ENCODE measurements at regions not wholly inside any gene's neighbourhood (a gene's known extent, or its start where the extent isn't known, plus 50 kb on each side); places are given as distances from the start of the nearest gene placed in this dataset.

GRCh38 chr9:1702701-1703100, 312.4 kb upstream of the SMARCA2 start:
- FAIRE-seq: no peak
- dilution Hi-C loops (cut with MboI; ENCODE audit: extremely low pct_ligation_motif_present, low sequenced_read_pairs): no loop called here
- CTCF ChIA-PET: no interaction called here

More at GRCh38 chr9:1702701-1703100, 312.4 kb upstream of the SMARCA2 start:
- Histone ChIP-seq H3K4me2 (ENCODE audit: insufficient read depth, low read length) (no peak overlapping the region), H3K79me2 (ENCODE audit: control insufficient read depth, insufficient read depth, low read length) (no peaks in the 10 kb centered on the region), H3K36me3 (ENCODE audit: control insufficient read depth in 2 of 2, extremely low read depth in 1 of 2, insufficient read depth in 2 of 2, low read length in 2 of 2) (no peaks in the 10 kb centered on the region), H3K9me1 (replicated peaks; ENCODE audit: control insufficient read depth, extremely low read depth, insufficient read depth, low read length) (no peaks in the 10 kb centered on the region), H3K4me3 (replicated peaks in 1 of 3; ENCODE audit: insufficient read depth in 1 of 3, low read depth in 1 of 3, low read length in 3 of 3) (no peak overlapping the region), H3K27ac (ENCODE audit: insufficient read depth, low read depth, low read length) (no peak overlapping the region), H3K9me3 (replicated peaks; ENCODE audit: control insufficient read depth, insufficient read depth, low read length) (no peaks in the 10 kb centered on the region), H2AFZ (ENCODE audit: low read depth, low read length) (no peak overlapping the region), H4K20me1 (replicated peaks; ENCODE audit: control insufficient read depth, extremely low read depth, insufficient read depth, low read length) (no peaks in the 10 kb centered on the region), H3K27me3 (ENCODE audit: control insufficient read depth in 2 of 2, insufficient read depth in 2 of 2, low read length in 2 of 2) (no peaks in the 10 kb centered on the region), H3K4me1 (ENCODE audit: control insufficient read depth, extremely low read depth, insufficient read depth, low read length) (no peaks in the 10 kb centered on the region), H3K9ac (replicated peaks; ENCODE audit: extremely low read depth, insufficient read depth, low read length) (no peak overlapping the region)
- no peak for TF ChIP-seq POLR2A (IDR thresholded peaks at IDR 0.05; ENCODE audit: low read depth, low read length)
- TF ChIP-seq GATA2 (IDR thresholded peaks at IDR 0.05; ENCODE audit: insufficient read depth, insufficient read length, low read depth, low read length): no peak
- no peak for TF ChIP-seq MAX (IDR thresholded peaks at IDR 0.05; ENCODE audit: insufficient read depth, insufficient read length)
- no peak for TF ChIP-seq JUN (IDR thresholded peaks at IDR 0.05; ENCODE audit: borderline replicate concordance, insufficient read depth, insufficient read length, low read depth)
- TF ChIP-seq CTCF (IDR thresholded peaks at IDR 0.05; ENCODE audit: extremely low read depth in 1 of 2, insufficient read depth in 1 of 2, low read depth in 1 of 2, low read length in 2 of 2): no peak
- intact Hi-C loops (cut with micrococcal nuclease): no loop called here
- POLR2A ChIA-PET: no interaction called here
- DNase-seq (ENCODE audit: low read depth, low spot score): no peak
- no TSS peak for BruUV-seq (replicated peaks)

Measured in endothelial cell of umbilical vein (primary cell).